Germinal center (tissue), 1 donor: ENCODE measurements at regions not wholly inside any gene's neighbourhood (a gene's known extent, or its start where the extent isn't known, plus 50 kb on each side); places are given as distances from the start of the nearest gene placed in this dataset.
"Not testable (repeated sequence)": the region's sequence is repeated elsewhere in the genome, so short reads cannot be mapped to it uniquely, and the experiment has no call there.

ENCODE experiments used
- DNase-seq: peaks from one replicate; pipeline ENCODE4 v3.0.0; 2012; ENCODE audit warnings: mixed read lengths, low spot score

DNA sequence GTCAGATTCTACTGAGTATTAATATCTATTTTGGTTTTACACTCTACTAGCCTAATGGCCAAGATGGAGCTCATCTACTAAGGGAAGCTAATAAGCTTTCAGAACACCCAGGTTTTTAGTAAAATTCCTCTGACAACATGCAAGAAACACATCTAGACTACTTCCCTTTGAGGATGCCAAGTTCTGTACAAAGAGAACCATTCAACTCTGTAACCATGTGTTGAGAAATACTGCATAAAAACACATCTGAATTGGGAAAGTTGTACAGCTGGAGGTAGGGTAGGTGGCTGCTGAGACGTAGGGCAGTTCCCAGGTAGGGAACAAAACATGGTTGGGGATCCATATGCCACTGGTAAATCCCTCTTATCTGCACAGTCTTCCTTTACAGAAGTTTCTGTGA lies 66.2 kb downstream of the SC5D start:
- DNase-seq = no peak

DNA sequence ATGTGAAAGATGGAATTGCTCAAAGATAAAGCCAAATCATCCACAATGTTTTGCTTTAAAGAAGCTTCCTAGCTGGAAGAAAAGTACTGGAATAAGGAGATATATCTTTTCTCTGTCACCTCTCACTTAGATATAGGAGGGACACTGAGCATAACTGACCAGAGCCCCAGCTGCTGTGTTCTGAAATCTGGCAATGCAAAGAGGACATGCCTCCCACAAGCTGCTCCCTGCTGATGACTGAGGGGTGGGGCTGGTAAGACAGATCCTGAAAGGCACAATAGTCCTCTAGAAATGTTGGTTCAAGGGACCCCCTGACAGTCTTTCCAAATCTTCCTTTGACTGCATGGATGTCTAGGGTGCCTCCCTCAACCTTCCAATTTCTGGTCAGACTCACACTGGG lies 67.0 kb downstream of the SC5D start:
- DNase-seq = no peak

- DNase-seq = not testable (repeated sequence)
Measured at GRCh38 chr11:121362955-121363354, 70.4 kb downstream of the SC5D start.

DNA sequence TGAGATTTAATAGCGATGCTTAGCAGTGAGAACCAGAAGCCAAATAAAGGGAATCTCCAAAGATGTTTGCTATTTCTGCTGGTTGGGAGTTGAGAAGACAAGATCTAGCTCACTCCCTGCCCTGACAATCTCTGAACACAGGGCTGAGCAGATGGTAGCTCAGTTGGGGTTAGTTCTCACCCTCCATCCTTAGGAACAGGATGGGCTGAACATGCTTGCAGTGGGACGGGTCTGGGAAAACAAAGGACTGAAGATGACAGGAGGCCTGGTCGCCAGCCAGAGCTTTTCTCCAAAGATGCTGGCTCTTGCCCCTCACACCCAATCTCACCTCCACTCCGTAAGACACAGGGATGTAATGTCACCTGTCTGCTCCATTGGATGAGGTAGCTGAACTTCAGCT lies 72.7 kb downstream of the SC5D start:
- no peak for DNase-seq

- DNase-seq = no peak
Measured at GRCh38 chr11:121366038-121366437, 73.5 kb downstream of the SC5D start.

- DNase-seq = peak; percentile 81
Measured at GRCh38 chr11:121367001-121367843, 74.7 kb downstream of the SC5D start.

DNA sequence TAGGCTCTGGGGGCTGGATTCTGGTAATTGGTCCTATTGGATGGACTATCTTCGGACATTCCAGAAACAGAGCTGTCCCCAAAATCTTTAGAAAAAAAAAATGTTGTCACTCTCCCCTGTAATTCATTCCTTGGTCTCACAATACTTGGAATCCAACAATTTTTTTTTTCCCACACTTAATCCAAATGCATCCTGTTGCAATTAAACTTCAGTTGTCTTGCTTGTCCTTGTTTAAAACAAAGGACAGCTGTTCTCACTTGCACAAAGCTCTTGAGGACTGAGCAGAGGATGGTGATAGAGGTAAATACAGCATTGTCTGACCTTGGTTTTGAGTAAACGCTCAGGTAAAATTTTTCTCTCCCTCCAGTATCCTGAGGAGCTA lies 75.3 kb downstream of the SC5D start:
- no peak for DNase-seq

DNA sequence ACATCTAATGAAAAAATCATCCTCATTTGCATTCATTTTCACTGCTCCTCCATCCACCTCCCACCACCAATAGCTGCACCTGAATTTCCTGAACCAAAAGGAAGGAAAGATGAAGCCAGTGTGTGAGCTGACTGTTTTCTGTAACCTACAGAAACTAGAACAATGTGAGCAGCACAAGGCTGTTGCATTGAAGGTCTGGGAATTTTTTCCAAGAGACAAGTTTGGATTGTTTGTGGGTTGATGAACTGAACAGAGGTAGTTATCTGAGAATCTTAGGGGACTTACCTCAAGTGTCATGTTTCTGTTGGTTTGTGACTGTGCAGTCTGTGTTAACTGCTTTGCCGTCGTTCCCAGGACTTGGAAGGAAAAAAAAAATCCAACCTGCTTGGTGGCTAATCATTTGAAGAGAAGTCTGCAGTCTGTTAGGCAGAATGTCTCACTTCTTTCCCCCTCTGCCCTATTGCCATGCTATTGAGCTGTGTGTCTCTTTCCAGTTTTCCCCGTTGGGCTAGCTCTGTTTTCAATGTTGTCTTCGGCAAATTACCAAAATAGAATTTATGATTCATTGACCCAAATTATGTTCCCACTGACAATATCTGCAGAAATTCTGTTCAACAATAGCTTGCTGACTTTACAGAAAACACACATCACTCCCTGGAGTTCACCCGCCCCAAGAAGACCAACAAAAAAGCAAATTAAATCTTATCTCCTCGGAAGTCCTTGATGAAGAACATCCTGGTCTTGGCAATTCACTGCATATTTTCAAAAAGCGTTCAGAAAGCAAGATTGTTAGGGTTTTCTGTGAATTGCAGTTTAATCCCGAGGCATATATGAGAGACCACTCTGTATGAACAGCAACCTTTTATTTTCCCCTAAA lies 76.0 kb downstream of the SC5D start:
- no peak for DNase-seq

DNA sequence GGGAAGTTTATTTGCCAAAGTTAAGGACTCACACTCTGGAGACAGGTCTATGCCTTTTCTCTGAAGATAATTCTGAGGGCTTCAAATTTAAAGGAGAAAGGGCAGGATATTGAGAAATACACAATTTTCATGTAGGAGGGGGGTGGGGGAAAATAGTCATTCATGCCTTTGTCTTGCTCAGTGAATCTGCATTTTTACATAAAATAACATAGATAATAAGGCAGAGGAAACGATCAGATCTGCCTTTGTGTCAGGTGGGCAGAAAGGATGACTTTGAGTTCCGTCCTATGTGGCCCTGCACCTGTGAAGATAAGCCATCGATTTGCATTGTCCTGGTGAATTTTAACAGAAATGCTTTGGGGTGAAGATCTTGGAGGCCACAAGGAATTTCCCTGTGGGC lies 76.8 kb downstream of the SC5D start:
- DNase-seq = no peak

GRCh38 chr11:121372028-121372427 lies 79.5 kb downstream of the SC5D start:
- DNase-seq = no peak

- DNase-seq = peak; percentile 59
Measured at GRCh38 chr11:121372671-121373429, 79.3 kb upstream of the SORL1 start.

GRCh38 chr11:121374286-121374985 lies 77.7 kb upstream of the SORL1 start:
- no peak for DNase-seq

DNA sequence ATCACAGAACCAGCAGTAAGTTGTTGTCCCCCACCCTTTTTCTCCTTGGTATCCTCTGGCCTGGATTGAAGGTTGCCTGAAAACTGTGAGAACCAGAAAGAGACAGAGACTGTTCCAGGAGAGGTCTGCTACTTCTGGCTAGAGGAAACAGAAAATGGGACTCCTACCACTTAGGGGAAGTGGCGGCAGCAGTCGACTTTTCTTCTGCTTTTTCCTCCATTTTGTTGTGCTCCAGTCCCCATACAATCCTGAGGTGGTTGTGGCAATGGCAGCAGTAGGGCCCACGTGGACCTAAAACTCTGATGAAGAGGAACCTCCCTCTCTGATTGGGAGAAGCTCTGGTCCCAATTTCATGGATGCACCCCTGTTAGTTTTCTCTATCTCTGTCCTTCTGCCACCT lies 76.0 kb upstream of the SORL1 start:
- DNase-seq = no peak

DNA sequence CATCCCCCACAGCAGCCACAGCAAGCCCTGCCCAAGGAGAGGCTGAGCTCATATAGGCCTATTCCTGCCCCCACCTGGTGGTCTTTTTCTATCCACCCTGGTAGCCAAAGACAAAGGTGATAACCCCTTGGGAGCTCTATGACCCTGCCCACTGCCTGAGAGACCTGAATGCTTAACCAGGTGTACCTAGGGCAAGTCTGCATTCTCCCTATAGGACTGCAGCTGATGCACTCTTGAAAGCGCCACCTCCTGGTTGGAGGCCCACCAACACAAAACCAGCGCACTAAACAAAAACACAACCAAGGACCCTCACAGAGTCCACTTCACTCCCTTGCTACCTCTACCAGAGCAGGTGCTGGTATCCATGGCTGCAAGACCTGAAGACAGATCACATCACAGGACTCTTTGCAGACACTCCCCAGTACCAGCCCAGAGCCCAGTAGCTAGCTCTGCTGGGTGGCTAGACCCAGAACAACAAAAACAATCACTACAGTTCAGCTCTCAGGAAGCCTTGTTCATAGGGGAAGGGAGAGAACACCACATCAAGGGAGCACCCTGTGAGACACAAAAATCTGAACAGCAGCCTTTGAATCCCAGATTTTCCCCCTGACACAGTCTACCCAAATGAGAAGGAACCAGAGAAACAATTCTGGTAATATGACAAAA lies 72.8 kb upstream of the SORL1 start:
- DNase-seq = peak; percentile 24

DNA sequence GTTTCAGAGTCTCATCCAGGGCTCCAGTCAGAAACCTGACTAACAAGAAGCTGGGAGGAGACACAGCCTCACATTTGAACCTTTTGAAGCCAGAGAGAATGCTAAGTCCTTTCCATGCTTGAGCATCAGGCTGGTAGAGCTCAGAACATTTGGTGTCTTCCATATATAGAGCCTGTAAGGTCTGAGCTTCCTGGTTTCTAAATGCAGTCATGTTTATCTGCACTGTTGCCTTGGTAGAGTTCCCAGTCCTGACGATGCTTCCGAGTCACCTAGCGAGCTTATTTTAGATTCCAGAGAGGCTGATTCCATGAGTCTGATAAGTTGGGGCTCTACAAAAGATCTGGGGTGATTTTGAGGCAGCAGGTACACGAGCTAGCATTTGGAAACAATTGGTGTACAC lies 68.4 kb upstream of the SORL1 start:
- DNase-seq = no peak

DNA sequence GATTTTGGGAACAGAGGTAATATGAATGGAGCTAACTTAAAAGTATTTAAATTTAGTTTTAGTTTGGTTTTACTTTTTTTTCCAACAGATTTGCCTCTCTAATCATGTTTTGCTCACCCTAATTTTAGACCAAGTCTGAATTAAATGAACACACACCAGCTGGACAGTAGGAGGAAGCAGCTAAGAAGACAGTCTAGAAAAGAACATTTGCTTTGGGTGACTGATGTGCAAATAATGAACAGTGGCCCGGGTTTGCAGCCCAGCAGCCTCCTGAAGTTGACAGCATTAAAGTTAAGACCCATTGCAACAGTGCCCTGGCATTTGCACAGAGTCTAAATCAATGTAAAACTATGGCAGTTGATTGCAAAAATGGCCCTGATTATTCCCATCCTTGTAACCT lies 66.4 kb upstream of the SORL1 start:
- peak; percentile 63 for DNase-seq
